ENCODE measurements at regions not wholly inside any gene's neighbourhood (a gene's known extent, or its start where the extent isn't known, plus 50 kb on each side); places are given as distances from the start of the nearest gene placed in this dataset.

DNA sequence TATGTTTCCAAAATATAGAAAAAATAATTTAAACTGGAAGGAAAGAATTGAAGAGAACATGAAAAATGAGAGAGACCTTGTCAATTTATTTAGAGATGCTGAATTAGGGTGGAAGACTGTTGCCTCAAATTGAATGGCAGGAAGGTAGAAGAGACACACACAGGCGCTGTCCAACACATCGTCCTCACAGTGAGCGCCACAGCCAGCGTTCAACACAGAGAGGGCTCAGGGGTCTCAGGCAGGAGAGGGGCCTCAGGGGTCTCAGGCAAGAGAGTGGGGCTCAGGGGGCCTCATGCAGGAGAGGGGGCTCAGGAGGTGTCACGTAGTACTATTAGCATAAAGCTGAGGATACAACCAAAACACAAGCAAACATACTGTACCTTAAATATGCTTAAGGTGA, 65.7 kb downstream of the TMEM18 start:
- Histone ChIP-seq H3K4me3 (replicated peaks in 1 of 3; ENCODE audit: insufficient read depth in 1 of 3, low read depth in 1 of 3, low read length in 3 of 3) (no peak overlapping the region), H3K9me3 (replicated peaks; ENCODE audit: control insufficient read depth, insufficient read depth, low read length) (no peaks in the 10 kb centered on the region), H3K4me1 (ENCODE audit: control insufficient read depth, extremely low read depth, insufficient read depth, low read length) (no peaks in the 10 kb centered on the region), H3K27ac (ENCODE audit: insufficient read depth, low read depth, low read length) (no peak overlapping the region), H3K9ac (replicated peaks; ENCODE audit: extremely low read depth, insufficient read depth, low read length) (no peak overlapping the region), H3K79me2 (ENCODE audit: control insufficient read depth, insufficient read depth, low read length) (no peaks in the 10 kb centered on the region), H3K27me3 (ENCODE audit: control insufficient read depth in 2 of 2, insufficient read depth in 2 of 2, low read length in 2 of 2) (no peaks in the 10 kb centered on the region), H4K20me1 (replicated peaks; ENCODE audit: control insufficient read depth, extremely low read depth, insufficient read depth, low read length) (no peaks in the 10 kb centered on the region), H3K9me1 (replicated peaks; ENCODE audit: control insufficient read depth, extremely low read depth, insufficient read depth, low read length) (no peaks in the 10 kb centered on the region), H2AFZ (ENCODE audit: low read depth, low read length) (no peak overlapping the region), H3K4me2 (ENCODE audit: insufficient read depth, low read length) (no peak overlapping the region), H3K36me3 (ENCODE audit: control insufficient read depth in 2 of 2, extremely low read depth in 1 of 2, insufficient read depth in 2 of 2, low read length in 2 of 2) (no peaks in the 10 kb centered on the region)
- no peak for TF ChIP-seq EZH2 (IDR thresholded peaks at IDR 0.05; ENCODE audit: borderline replicate concordance, low read depth, low read length, severe bottlenecking)
- dilution Hi-C loops (cut with MboI; ENCODE audit: extremely low pct_ligation_motif_present, low sequenced_read_pairs), result no loop called here
- intact Hi-C loops (cut with micrococcal nuclease), result no loop called here
- no TSS peak for BruUV-seq (replicated peaks)
- no peak for DNase-seq (ENCODE audit: low read depth, low spot score)
- FAIRE-seq, result no peak
- ChIA-PET CTCF (no interaction called here), POLR2A (no interaction called here)

DNA sequence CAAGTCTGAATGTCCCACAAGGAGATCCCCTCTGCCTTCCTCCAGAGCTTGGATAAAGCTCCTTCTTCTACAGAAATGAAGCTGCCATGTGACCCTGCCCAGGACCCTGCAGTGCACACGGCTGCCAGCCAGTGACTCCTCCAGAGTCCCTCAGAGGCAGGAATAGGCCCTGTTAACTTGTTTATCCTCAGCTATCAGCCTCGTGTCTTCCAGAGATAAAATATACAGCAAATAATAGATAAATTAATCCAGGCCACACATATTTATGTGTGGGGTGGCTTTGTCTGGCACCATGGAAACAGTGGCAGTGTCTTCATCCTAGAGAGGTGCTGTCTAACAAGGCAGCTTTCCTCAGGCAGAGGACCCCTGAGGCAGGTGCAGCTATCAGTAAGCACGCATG, 66.7 kb downstream of the TMEM18 start:
- CTCF ChIA-PET, result no interaction called here
- H3K4me2 ChIP-seq (ENCODE audit: insufficient read depth, low read length), result no peak overlapping the region
- POLR2A ChIA-PET, result no interaction called here
- no TSS peak for BruUV-seq (replicated peaks)
- H4K20me1 ChIP-seq (replicated peaks; ENCODE audit: control insufficient read depth, extremely low read depth, insufficient read depth, low read length), result no peaks in the 10 kb centered on the region
- FAIRE-seq (no peak), DNase-seq (ENCODE audit: low read depth, low spot score) (no peak)
- H2AFZ ChIP-seq (ENCODE audit: low read depth, low read length), result no peak overlapping the region
- intact Hi-C loops (cut with micrococcal nuclease) (no loop called here), dilution Hi-C loops (cut with MboI; ENCODE audit: extremely low pct_ligation_motif_present, low sequenced_read_pairs) (no loop called here)
- H3K4me3 ChIP-seq (replicated peaks in 1 of 3; ENCODE audit: insufficient read depth in 1 of 3, low read depth in 1 of 3, low read length in 3 of 3), result no peak overlapping the region
- TF ChIP-seq POLR2A (IDR thresholded peaks at IDR 0.05; ENCODE audit: low read depth, low read length) (no peak), POLR2AphosphoS5 (IDR thresholded peaks at IDR 0.05; ENCODE audit: insufficient read depth, low read depth, low read length) (no peak), JUN (IDR thresholded peaks at IDR 0.05; ENCODE audit: borderline replicate concordance, insufficient read depth, insufficient read length, low read depth) (no peak), GATA2 (IDR thresholded peaks at IDR 0.05; ENCODE audit: insufficient read depth, insufficient read length, low read depth, low read length) (no peak), EZH2 (IDR thresholded peaks at IDR 0.05; ENCODE audit: borderline replicate concordance, low read depth, low read length, severe bottlenecking) (no peak), FOS (IDR thresholded peaks at IDR 0.05; ENCODE audit: borderline replicate concordance, insufficient read depth, low read length) (no peak), MYC (IDR thresholded peaks at IDR 0.05; ENCODE audit: low read depth, low read length) (no peak)
- TF ChIP-seq, protein P1, sequence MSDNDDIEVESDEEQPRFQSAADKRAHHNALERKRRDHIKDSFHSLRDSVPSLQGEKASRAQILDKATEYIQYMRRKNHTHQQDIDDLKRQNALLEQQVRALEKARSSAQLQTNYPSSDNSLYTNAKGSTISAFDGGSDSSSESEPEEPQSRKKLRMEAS (IDR thresholded peaks at IDR 0.05; ENCODE audit: insufficient read depth, insufficient read length), result no peak
- TF ChIP-seq, protein P2, sequence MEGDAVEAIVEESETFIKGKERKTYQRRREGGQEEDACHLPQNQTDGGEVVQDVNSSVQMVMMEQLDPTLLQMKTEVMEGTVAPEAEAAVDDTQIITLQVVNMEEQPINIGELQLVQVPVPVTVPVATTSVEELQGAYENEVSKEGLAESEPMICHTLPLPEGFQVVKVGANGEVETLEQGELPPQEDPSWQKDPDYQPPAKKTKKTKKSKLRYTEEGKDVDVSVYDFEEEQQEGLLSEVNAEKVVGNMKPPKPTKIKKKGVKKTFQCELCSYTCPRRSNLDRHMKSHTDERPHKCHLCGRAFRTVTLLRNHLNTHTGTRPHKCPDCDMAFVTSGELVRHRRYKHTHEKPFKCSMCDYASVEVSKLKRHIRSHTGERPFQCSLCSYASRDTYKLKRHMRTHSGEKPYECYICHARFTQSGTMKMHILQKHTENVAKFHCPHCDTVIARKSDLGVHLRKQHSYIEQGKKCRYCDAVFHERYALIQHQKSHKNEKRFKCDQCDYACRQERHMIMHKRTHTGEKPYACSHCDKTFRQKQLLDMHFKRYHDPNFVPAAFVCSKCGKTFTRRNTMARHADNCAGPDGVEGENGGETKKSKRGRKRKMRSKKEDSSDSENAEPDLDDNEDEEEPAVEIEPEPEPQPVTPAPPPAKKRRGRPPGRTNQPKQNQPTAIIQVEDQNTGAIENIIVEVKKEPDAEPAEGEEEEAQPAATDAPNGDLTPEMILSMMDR (IDR thresholded peaks at IDR 0.05; ENCODE audit: extremely low read depth in 1 of 2, insufficient read depth in 1 of 2, low read depth in 1 of 2, low read length in 2 of 2), result no peak
- no peaks in the 10 kb centered on the region for H3K4me1 ChIP-seq (ENCODE audit: control insufficient read depth, extremely low read depth, insufficient read depth, low read length)
- no peak overlapping the region for H3K9ac ChIP-seq (replicated peaks; ENCODE audit: extremely low read depth, insufficient read depth, low read length)
- H3K9me1 ChIP-seq (replicated peaks; ENCODE audit: control insufficient read depth, extremely low read depth, insufficient read depth, low read length), result no peaks in the 10 kb centered on the region
- H3K27ac ChIP-seq (ENCODE audit: insufficient read depth, low read depth, low read length), result no peak overlapping the region
- H3K27me3 ChIP-seq (ENCODE audit: control insufficient read depth in 2 of 2, insufficient read depth in 2 of 2, low read length in 2 of 2), result no peaks in the 10 kb centered on the region
- H3K36me3 ChIP-seq (ENCODE audit: control insufficient read depth in 2 of 2, extremely low read depth in 1 of 2, insufficient read depth in 2 of 2, low read length in 2 of 2), result no peaks in the 10 kb centered on the region
- no peaks in the 10 kb centered on the region for H3K9me3 ChIP-seq (replicated peaks; ENCODE audit: control insufficient read depth, insufficient read depth, low read length)
- H3K79me2 ChIP-seq (ENCODE audit: control insufficient read depth, insufficient read depth, low read length), result no peaks in the 10 kb centered on the region

All from endothelial cell of umbilical vein (primary cell).